Osteoblast (primary cell): ENCODE measurements at regions not wholly inside any gene's neighbourhood (a gene's known extent, or its start where the extent isn't known, plus 50 kb on each side); places are given as distances from the start of the nearest gene placed in this dataset.

Experiments
- DNase-seq: peaks from one replicate; pipeline ENCODE4 v3.0.0; 2011; ENCODE audit warnings: low spot score, mixed read lengths; ENCODE audit not compliant: insufficient read length; ENCODE audit errors: missing footprints
- H2AFZ ChIP-seq: 2 replicates; pipeline ENCODE4 v1.6.0; 2011; ENCODE audit warnings: mild to moderate bottlenecking, low read length
- H3K27ac ChIP-seq: 2 replicates; pipeline ENCODE4 v1.5.1; 2011; ENCODE audit warnings: mild to moderate bottlenecking, low read depth, low read length, moderate library complexity
- H3K27me3 ChIP-seq: 2 replicates; pipeline ENCODE4 v1.6.0; 2012; ENCODE audit warnings: mild to moderate bottlenecking, control low read depth, inconsistent platforms, low read length, moderate library complexity; ENCODE audit not compliant: insufficient read depth
- H3K36me3 ChIP-seq: 2 replicates; pipeline ENCODE4 v1.5.1; 2011; ENCODE audit warnings: mild to moderate bottlenecking, low read length, control low read depth, moderate library complexity; ENCODE audit not compliant: insufficient read depth
- H3K4me1 ChIP-seq: 2 replicates; pipeline ENCODE4 v1.5.1; 2011; ENCODE audit warnings: mild to moderate bottlenecking, low read length, control low read depth, moderate library complexity; ENCODE audit not compliant: insufficient read depth
- H3K4me2 ChIP-seq: 2 replicates; pipeline ENCODE4 v1.6.0; 2011; ENCODE audit warnings: mild to moderate bottlenecking, low read length; ENCODE audit not compliant: insufficient read depth
- H3K4me3 ChIP-seq: fragments of 200-600 bp; sonication (generic); 3 replicates; pipeline ENCODE4 v1.5.1; 2012; ENCODE audit warnings: mild to moderate bottlenecking, low read length, inconsistent platforms; ENCODE audit not compliant: insufficient read depth
- H3K79me2 ChIP-seq: 2 replicates; pipeline ENCODE4 v1.6.0; 2012; ENCODE audit warnings: mild to moderate bottlenecking, low read length, control low read depth, inconsistent platforms; ENCODE audit not compliant: insufficient read depth
- H3K9me3 ChIP-seq: 2 replicates; pipeline ENCODE4 v1.5.1; 2011; ENCODE audit warnings: low read depth, low read length, control low read depth
- H4K20me1 ChIP-seq: 2 replicates; pipeline ENCODE4 v1.6.0; 2012; ENCODE audit warnings: mild to moderate bottlenecking, low read length, control low read depth; ENCODE audit not compliant: insufficient read depth
- TF ChIP-seq, protein P1 (sequence below): IDR thresholded peaks from 2 replicates; pipeline ENCODE4 v1.5.1; 2011; ENCODE audit warnings: mild to moderate bottlenecking, low read depth, low read length, moderate library complexity; ENCODE audit errors: extremely low read depth

DNA sequence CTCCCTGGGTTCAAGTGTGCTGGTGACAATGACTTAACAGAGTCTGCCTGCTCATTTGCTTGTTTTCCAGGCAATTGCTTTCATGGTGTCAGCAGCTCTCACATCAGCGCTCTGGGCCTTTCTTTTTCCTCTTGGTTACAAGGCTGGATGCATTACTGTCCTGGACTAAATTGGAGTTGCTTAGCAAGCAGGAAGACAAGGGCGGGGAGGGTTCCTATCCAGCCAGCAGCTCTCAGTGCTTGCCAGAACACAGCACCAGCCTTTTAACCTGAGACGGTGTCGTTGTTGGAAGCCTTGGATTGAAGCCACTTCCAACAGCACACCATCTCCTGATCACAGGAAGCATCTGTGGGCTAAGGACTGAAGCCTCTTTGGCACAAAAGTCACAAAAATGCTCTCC is 606.9 kb downstream of the CDH26 start:
- H3K4me2 ChIP-seq: no peak overlapping the region
- no peaks in the 10 kb centered on the region for H3K27me3 ChIP-seq
- H2AFZ ChIP-seq: no peak overlapping the region
- no peak for DNase-seq
- no peak overlapping the region for H3K4me3 ChIP-seq
- H3K79me2 ChIP-seq: no peaks in the 10 kb centered on the region
- H3K36me3 ChIP-seq: no peaks in the 10 kb centered on the region
- no peaks in the 10 kb centered on the region for H3K9me3 ChIP-seq
- no peak overlapping the region for H3K27ac ChIP-seq
- H4K20me1 ChIP-seq: no peaks in the 10 kb centered on the region
- TF ChIP-seq, protein P1, sequence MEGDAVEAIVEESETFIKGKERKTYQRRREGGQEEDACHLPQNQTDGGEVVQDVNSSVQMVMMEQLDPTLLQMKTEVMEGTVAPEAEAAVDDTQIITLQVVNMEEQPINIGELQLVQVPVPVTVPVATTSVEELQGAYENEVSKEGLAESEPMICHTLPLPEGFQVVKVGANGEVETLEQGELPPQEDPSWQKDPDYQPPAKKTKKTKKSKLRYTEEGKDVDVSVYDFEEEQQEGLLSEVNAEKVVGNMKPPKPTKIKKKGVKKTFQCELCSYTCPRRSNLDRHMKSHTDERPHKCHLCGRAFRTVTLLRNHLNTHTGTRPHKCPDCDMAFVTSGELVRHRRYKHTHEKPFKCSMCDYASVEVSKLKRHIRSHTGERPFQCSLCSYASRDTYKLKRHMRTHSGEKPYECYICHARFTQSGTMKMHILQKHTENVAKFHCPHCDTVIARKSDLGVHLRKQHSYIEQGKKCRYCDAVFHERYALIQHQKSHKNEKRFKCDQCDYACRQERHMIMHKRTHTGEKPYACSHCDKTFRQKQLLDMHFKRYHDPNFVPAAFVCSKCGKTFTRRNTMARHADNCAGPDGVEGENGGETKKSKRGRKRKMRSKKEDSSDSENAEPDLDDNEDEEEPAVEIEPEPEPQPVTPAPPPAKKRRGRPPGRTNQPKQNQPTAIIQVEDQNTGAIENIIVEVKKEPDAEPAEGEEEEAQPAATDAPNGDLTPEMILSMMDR: no peak
- no peaks in the 10 kb centered on the region for H3K4me1 ChIP-seq

GRCh38 chr20:60565551-60565950 is 607.3 kb downstream of the CDH26 start:
- Histone ChIP-seq H3K27me3 (no peaks in the 10 kb centered on the region), H3K36me3 (no peaks in the 10 kb centered on the region), H3K4me3 (no peak overlapping the region), H3K79me2 (no peaks in the 10 kb centered on the region), H3K4me1 (no peaks in the 10 kb centered on the region), H2AFZ (no peak overlapping the region), H3K9me3 (peaks cover 3% of the 10 kb centered on the region), H4K20me1 (no peaks in the 10 kb centered on the region), H3K4me2 (no peak overlapping the region), H3K27ac (no peak overlapping the region)
- no peak for DNase-seq
- TF ChIP-seq, protein P1: no peak

DNA sequence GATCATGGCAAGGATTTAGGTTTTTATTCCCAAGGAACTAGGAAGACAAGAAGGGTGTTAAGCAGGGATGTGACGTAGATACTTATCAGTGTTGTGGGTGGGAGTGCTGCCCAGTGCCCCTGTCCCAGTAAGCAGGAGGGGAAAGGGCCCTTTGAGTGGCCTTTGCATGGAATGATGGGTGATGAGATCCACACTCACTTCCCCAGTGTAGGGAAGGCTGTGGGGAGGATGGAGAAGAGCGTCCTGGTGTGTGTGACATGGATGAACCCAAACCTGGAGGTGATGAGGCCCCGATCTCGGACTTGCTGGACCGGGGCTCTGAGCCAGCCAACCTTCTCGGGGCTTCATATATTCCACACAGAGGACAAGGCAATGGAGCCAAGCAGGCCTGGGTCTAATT is 610.9 kb downstream of the CDH26 start:
- Histone ChIP-seq H3K4me1 (no peaks in the 10 kb centered on the region), H3K4me3 (no peak overlapping the region), H2AFZ (no peak overlapping the region), H4K20me1 (no peaks in the 10 kb centered on the region), H3K36me3 (no peaks in the 10 kb centered on the region), H3K79me2 (no peaks in the 10 kb centered on the region), H3K9me3 (peaks cover 3% of the 10 kb centered on the region), H3K27ac (no peak overlapping the region), H3K27me3 (no peaks in the 10 kb centered on the region), H3K4me2 (no peak overlapping the region)
- TF ChIP-seq, protein P1: no peak
- DNase-seq: no peak

DNA sequence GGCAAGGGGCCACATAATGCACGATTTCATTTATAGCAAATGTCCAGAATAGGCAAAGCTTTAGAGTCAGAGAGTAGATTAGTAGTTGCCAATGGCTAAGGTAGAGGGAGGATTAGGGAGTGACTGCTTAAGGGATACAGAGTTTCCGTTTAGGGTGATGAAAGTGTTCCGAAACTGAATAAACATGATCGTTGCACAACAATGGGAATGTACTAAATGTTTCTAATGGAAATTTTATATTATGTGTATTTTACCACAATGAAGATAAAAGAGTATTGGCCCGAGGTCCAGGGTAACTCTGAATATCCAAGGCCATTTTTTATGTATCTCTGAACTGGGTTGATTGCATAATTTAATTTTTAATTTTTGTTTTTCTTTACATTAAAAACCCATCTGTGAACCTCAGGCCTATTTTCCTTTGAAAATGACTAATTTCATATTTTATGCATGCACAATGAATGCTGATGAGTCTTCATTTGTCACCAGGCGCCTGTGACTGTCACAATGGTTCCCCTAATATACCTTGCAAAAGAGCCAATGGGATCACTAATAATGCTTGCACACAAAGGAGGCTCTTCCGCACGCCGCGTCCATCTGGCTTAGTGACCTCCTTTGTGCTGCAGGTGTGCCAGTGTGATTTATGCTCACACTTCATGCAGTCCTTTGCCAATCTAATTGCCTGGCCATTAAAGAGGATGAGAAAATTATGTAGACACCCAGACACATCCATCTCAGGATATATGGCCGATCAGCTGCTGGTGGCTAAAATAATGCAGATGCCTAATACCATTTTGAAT is 612.5 kb downstream of the CDH26 start:
- Histone ChIP-seq H3K79me2 (no peaks in the 10 kb centered on the region), H3K27me3 (no peaks in the 10 kb centered on the region), H3K9me3 (peaks cover 3% of the 10 kb centered on the region), H4K20me1 (no peaks in the 10 kb centered on the region), H2AFZ (no peak overlapping the region), H3K36me3 (no peaks in the 10 kb centered on the region), H3K4me3 (no peak overlapping the region), H3K4me2 (no peak overlapping the region), H3K27ac (no peak overlapping the region), H3K4me1 (no peaks in the 10 kb centered on the region)
- TF ChIP-seq, protein P1: no peak
- DNase-seq: no peak
